SH-SY5Y (cell line): ENCODE measurements at regions not wholly inside any gene's neighbourhood (a gene's known extent, or its start where the extent isn't known, plus 50 kb on each side); places are given as distances from the start of the nearest gene placed in this dataset.

Source experiments
- GATA2 ChIP-seq: IDR thresholded peaks from 2 replicates; pipeline ENCODE4 v1.6.1; 2011; ENCODE audit warnings: mild to moderate bottlenecking, low read depth, low read length
- GATA3 ChIP-seq: IDR thresholded peaks from 2 replicates; pipeline ENCODE4 v1.6.1; 2011; ENCODE audit warnings: low read depth, mild to moderate bottlenecking, low read length, moderate library complexity

DNA sequence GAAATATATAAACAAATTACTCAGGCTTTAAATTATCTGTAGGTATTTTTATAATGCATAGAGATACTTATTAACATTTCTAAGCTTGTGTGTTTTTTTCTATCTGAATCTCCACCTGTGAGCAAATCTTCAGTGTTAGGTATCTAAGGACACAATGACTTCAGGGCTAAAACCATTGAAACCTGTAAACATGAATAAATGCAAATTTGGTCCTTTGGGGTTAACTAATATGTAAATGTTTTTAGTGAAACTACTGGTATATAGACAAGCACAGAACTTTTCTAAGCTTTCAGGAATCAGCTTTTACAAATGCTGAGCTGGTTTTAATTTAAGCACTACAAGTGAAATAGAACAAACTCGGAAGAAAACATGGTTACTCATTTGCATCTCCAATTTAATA is 147.9 kb downstream of the FBXO8 start:
- TF ChIP-seq GATA3 (no peak), GATA2 (no peak)
